ENCODE measurements at regions not wholly inside any gene's neighbourhood (a gene's known extent, or its start where the extent isn't known, plus 50 kb on each side); places are given as distances from the start of the nearest gene placed in this dataset.

GRCh38 chr18:44424645-44425035, 256.0 kb upstream of the SETBP1 start:
- DNase-seq (ENCODE audit: low spot score): no peak

GRCh38 chr18:44425161-44425560, 255.5 kb upstream of the SETBP1 start:
- DNase-seq (ENCODE audit: low spot score): no peak

- no peak for DNase-seq (ENCODE audit: low spot score)
These were observed 243.1 kb upstream of the SETBP1 start for GRCh38 chr18:44437603-44438002.

GRCh38 chr18:44450226-44450625, 230.5 kb upstream of the SETBP1 start:
- DNase-seq (ENCODE audit: low spot score): no peak

- DNase-seq (ENCODE audit: low spot score): no peak
These were observed 228.3 kb upstream of the SETBP1 start for GRCh38 chr18:44452346-44452745.

- no peak for DNase-seq (ENCODE audit: low spot score)
These were observed 227.2 kb upstream of the SETBP1 start for GRCh38 chr18:44453505-44453904.

- peak; percentile 22 for DNase-seq (ENCODE audit: low spot score)
These were observed 221.9 kb upstream of the SETBP1 start for GRCh38 chr18:44458777-44459176.

- no peak for DNase-seq (ENCODE audit: low spot score)
These were observed 216.1 kb upstream of the SETBP1 start for GRCh38 chr18:44464398-44465180.

- DNase-seq (ENCODE audit: low spot score): no peak
These were observed 215.3 kb upstream of the SETBP1 start for GRCh38 chr18:44465381-44465841.

GRCh38 chr18:44466997-44467396, 213.7 kb upstream of the SETBP1 start:
- DNase-seq (ENCODE audit: low spot score): no peak

- no peak for DNase-seq (ENCODE audit: low spot score)
These were observed 213.0 kb upstream of the SETBP1 start for GRCh38 chr18:44467718-44468117.

- no peak for DNase-seq (ENCODE audit: low spot score)
These were observed 207.2 kb upstream of the SETBP1 start for GRCh38 chr18:44473394-44474066.

- DNase-seq (ENCODE audit: low spot score): no peak
These were observed 206.6 kb upstream of the SETBP1 start for GRCh38 chr18:44474067-44474411.

GRCh38 chr18:44474591-44474990, 206.1 kb upstream of the SETBP1 start:
- no peak for DNase-seq (ENCODE audit: low spot score)

- no peak for DNase-seq (ENCODE audit: low spot score)
These were observed 197.9 kb upstream of the SETBP1 start for GRCh38 chr18:44482761-44483160.

- DNase-seq (ENCODE audit: low spot score): no peak
These were observed 185.5 kb upstream of the SETBP1 start for GRCh38 chr18:44495151-44495550.

GRCh38 chr18:44497311-44497710, 183.4 kb upstream of the SETBP1 start:
- DNase-seq (ENCODE audit: low spot score): no peak

- DNase-seq (ENCODE audit: low spot score): no peak
These were observed 182.8 kb upstream of the SETBP1 start for GRCh38 chr18:44497757-44498490.

- DNase-seq (ENCODE audit: low spot score): no peak
These were observed 179.7 kb upstream of the SETBP1 start for GRCh38 chr18:44500808-44501610.

- DNase-seq (ENCODE audit: low spot score): no peak
These were observed 178.5 kb upstream of the SETBP1 start for GRCh38 chr18:44502221-44502620.

- no peak for DNase-seq (ENCODE audit: low spot score)
These were observed 177.9 kb upstream of the SETBP1 start for GRCh38 chr18:44502790-44503189.

- no peak for DNase-seq (ENCODE audit: low spot score)
These were observed 176.8 kb upstream of the SETBP1 start for GRCh38 chr18:44503854-44504253.
